ENCODE measurements at regions not wholly inside any gene's neighbourhood (a gene's known extent, or its start where the extent isn't known, plus 50 kb on each side); places are given as distances from the start of the nearest gene placed in this dataset.

DNA sequence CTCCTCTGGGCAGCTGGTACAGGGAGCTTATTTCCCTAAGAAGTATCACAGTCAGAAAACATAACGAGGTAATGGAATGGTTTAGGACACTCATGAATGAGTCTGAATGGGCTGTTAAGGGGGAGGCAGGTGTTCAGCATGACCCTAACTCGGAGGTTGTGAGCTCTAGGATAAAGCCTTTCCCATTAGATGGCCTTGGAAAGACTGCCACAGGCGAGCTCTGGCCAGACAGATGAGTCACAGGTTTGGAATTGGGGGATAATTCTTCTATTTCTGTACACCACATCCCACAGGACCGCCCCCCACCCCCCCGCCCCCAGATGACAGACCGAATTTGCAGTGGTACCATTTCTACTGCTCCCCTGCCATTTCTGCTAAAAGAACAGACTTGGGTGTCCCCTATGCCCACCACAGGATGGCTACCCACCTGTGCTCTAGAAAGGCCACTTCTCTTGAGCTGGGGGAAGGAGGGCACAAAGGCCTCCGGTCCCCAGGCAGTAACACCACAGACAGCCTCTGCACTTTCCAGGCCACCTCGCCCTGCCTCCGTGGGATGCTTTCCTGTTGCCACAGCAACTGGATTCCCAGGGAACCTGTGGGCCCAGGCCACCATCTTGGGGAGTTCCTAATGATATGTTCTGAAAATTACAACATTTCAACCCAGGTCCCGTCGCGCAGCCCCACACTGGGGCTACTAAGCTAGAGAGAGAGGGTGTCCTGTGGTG lies 76.7 kb downstream of the TRIM29 start:
- DNase-seq (ENCODE audit: low spot score), result no peak
- intact Hi-C loops (cut with DNase I), result no loop called here

DNA sequence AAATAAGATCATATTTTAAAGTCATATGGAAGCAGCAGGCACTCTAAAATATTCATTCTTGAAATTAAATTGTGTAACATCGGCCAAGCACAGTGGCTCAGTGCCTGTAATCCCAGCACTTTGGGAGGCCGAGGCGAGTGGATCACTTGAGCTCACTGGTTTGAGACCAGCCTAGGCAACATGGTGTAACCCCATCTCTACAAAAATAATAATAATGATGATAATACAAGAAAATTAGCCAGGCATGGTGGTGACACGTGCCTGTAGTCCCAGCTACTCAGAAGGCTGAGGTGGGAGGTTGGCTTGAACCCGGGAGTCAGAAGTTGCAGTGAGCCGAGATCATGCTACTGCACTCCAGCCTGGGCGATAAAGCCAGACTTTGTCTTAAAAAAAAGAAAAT lies 77.4 kb downstream of the TRIM29 start:
- intact Hi-C loops (cut with DNase I), result no loop called here
- DNase-seq (ENCODE audit: low spot score), result no peak

DNA sequence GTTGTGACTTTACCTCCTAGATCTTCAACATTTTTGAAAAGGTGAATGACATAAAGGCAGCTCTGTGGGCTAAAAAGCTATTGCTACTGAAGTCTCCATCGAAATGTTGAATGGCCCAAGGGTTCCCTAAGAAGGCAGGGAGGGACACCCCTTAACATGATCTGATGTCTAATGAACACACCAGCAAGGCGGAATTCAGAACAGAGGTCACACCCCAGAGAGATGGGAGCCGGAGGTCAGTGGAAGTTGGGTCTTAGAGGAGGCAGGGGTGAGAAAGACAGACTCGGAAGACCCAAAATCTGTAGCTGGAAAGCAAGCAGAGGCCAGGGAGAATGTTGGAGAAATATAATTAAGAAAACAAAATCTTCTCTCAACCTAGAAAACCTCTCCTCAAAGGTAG lies 79.0 kb downstream of the TRIM29 start:
- DNase-seq (ENCODE audit: low spot score), result no peak
- intact Hi-C loops (cut with DNase I), result no loop called here

DNA sequence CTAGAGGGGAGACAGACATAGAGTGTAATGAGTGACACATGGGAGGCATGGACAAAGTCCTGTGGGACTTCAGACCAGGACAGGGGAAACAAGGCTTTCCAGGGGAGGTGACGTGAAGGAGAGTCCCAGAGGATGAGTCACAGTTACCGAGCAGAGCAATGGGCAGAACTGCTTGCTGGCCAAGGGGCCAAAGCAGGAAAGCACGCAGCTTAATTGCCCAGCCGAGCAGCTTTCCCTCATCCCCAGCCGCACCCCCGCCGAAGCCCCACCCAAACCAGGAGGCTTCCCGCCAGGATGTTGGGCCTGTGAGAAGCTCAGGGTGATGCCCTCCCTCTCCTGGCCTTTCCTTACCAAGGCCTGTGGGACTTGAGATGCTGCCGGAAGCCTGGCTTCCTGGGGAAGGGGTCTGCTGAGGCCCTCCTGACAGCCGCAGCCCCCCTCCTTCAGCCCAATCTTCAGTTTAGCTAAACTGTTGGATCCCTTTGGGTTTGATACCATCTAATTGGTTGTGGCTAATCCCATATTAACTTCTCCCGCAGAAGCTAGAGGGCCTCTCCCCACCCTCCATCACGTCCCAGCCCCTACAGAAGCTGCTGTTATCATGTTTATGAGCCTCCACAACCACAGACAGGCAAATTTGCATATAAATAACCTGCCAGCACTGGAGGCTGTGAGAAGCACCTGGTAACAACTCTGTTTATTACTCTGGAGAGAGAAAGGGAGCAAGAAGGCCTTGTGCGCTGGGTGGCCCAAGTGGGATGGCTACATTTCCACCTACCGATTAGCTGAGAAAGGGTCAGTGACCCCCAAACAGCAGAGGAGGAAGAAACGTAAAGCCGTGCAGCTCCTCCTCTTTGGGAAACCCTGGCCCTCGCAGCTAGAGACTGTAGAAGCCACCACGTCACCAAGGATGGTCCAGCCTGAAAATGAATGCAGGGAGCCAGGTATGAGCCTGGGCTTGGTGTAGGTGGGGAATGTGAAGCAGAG lies 80.0 kb downstream of the TRIM29 start:
- intact Hi-C loops (cut with DNase I), result no loop called here
- no peak for DNase-seq (ENCODE audit: low spot score)

DNA sequence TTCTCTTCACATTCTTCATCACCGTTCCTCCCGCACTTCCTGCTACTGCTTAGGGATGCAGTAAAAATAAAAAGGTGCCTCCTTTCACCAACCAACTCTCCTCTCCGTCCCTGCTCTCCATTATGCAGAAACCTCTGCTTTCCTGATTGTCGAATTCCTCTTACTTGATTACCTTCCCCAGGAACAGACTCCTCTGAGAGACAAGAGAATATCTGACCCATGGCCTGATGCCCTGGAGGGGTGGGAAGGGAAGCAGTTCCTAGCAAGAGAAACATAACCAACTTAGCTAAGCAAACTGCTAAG lies 80.9 kb downstream of the TRIM29 start:
- DNase-seq (ENCODE audit: low spot score), result no peak
- intact Hi-C loops (cut with DNase I), result no loop called here

DNA sequence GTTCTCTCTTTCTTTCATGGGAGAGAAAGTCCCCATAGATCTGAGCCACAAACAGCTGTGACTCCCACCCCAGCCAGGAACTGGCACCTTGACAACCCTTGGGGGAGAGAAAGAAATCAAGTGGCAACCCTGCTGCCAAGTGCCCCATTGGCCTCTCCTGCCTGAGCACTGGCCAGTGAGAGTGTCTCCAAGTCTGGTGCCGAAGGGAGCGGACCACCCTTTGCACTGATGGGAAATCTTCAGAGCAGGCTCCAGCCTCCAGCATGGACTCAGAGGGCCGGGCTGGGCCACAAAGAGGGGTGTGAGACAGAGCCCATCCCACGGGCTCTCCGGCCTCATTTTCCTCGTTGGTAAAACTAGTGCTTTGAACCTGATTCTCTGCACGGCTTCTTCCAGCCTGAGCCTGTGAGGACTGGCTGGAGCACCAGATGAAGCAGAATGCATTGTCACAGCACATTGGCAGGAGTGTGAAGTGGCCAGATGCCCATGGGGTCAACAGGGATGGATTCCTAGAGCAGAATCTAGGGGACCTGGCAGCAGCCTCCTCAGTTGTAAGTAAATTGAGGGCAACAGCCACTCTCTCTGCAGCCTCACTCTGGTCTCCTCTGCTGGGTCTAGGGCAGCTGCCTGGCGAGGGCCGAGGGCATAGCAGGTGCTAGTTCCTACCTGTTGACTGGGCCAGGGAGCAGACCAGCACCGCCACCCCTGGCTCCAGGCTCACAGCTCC lies 81.4 kb downstream of the TRIM29 start:
- no peak for DNase-seq (ENCODE audit: low spot score)
- intact Hi-C loops (cut with DNase I), result no loop called here

DNA sequence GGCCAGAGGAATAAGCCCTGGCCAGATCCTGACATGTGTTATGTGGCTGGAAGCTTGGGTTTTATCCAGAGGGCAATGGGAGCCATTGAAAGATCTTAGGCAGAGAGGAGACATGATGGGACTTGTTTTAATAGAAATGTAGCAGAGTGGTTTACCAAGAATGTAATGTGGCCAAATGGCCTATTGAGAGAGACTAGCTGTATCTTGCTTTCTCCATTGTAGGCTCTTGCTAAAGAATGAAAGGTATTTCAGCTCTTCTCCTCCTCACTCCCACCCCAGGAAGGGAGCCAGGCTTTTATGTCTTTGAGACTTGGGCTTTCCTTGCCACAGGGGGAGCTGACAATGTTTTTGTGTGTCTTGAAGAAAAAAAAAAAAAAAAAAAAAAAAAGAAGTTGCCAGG lies 82.3 kb downstream of the TRIM29 start:
- intact Hi-C loops (cut with DNase I), result no loop called here
- no peak for DNase-seq (ENCODE audit: low spot score)

DNA sequence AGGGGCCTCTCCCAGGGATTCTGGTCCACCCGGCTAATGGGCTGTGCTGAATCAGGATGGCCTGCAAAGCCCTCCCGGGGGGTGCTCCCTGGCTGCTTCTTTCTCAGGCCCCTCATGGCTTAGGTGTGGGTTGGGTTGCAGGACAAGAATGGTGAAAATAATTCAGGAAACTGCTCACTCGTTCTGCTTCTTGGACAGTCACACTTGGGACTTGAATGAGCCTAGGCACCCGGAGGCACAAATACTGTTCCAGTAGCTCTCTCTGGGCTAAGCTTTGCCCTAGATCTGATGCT lies 83.2 kb downstream of the TRIM29 start:
- DNase-seq (ENCODE audit: low spot score), result no peak
- intact Hi-C loops (cut with DNase I), result no loop called here

DNA sequence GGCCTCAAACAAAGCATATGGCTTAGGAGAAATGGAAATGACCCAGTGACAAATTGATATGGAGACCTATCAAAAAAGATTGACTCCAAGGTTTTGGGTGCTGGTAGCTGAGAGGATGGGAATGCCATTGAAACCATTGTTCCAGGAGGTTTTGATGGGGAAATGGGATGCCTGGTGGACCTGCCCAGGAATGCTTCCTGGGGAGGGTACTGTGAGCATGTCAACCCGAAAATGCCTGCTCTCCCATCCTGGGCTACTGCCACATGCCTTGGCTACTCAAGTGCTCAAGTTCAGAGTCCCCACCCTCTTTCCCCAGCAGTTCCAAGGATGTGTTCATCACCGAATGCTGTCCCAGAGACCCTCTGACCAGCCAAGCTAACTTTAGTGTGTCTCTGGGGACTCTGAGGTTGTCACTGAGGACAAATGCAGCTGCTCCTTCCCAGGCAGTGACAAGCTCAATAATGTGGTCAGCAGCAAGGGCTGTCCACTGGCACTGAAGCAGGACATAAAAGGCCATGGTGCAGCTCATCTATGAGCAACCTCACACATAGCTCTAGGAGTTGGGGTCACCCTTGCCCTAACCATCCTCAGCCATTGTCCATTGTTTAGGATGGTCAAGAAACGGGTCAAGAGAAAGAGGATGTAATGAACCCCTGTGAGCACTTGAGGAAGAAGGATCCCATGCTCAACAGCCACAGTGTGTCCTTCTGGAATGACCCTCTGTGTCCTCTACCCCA lies 83.7 kb downstream of the TRIM29 start:
- intact Hi-C loops (cut with DNase I), result no loop called here
- no peak for DNase-seq (ENCODE audit: low spot score)

DNA sequence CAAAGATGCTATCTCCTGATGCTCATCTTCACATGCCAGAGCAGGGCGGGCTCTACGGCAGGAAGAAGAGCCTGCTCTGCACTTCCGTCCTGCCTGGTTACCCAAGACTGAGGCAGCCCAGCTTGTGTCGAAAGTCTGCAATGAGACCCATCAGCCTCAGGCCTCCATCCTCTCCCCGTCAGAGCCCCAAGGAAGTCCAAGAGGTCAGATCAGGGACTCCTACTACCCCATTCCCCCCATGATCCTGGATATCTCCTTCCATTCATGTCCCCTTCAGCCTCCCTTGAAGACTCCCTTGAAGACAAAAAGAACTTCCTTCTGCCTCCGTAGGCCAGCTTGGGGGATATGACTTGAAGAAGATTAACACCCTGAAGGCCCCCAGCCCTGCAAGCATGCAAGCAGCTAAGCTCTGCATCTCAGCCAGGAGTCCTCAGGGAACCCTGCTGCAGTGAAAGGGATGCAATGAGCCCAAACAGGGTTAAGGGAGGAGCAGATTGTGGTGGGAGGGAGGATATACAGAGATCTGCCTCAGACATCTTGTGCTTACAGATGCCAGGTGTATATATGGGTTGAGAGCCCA lies 85.6 kb downstream of the TRIM29 start:
- DNase-seq (ENCODE audit: low spot score), result no peak
- intact Hi-C loops (cut with DNase I), result no loop called here

DNA sequence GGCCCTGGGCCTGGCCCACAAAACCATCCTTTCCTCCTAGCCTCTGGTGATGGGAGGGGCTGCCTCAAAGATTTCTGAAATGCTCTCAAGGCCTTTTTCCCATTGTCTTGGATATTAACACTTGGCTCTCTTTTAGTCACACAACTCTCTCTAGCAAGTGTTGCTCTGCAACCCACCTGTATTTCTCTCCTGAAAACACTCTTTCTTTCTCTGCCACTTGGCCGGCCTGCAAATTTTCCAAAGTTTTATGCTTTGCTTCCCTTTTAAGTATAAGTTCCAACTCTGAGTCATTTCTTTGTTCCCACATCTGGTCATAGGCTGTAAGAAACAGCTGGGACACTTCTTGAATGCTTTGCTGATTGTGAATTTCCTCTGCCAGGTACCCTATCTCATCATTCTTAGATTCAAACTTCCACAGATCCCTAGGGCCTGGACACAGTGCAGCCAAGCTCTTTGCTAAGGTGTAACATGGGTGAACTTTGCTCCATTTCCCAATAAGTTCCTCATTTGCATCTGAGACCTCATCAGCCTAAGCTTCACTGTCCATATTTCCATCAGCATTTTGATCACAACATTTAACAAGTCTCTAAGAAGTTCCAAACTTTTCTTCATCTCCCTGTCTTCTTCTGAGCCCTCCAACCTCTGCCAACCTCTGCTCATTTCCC lies 93.8 kb downstream of the TRIM29 start:
- intact Hi-C loops (cut with DNase I), result no loop called here

DNA sequence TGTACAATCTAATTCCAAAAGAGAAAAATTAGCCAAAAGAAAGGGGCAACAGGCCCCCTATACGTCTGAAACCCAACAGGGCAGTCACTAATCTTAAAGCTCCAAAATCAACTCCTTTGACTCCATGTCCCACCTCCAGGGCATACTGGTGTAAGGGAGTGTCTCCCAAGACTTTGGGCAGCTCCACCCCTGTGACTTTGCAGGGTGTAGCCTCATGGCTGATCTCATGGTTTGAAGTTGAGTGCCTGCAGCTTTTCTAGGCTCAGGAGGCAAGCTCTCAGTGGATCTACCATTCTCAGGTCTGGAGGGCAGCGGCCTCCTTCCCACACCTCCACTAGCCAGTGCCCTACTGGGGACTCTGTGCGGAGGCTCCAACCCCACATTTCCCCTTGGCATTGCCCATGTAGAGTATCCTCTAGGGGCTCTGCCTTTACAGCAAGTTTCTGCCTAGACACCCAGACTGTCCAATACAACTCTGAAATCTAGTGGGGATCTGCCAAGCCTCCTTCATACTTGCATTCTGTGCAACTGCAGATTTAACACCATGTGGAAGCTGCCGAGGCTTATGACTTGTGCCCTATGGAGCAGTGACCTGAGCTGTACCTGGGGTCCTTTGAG lies 94.5 kb downstream of the TRIM29 start:
- intact Hi-C loops (cut with DNase I), result no loop called here
- DNase-seq (ENCODE audit: low spot score), result peak; percentile 29

More for the DNA sequence above, 93.8 kb downstream of the TRIM29 start:
- peak; percentile 15 for DNase-seq (ENCODE audit: low spot score)

DNA sequence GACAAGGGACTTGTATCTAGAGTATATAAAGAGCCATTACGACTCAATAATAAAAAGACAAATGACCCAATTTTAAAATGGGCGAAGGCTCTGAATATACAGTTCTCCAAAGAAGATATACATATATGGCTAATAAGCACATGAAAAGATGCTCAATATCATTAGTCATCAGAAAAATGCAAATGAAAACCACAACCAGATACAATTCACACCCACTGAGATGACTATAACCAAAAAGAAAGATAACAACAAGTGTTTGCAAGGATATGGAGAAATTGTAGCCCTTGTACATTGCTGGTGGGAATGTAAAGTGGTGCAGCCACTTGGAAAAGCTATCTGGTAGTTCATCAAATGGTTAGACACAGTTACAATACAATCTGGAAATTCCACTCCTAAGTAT lies 96.3 kb downstream of the TRIM29 start:
- no peak for DNase-seq (ENCODE audit: low spot score)
- intact Hi-C loops (cut with DNase I), result no loop called here

DNA sequence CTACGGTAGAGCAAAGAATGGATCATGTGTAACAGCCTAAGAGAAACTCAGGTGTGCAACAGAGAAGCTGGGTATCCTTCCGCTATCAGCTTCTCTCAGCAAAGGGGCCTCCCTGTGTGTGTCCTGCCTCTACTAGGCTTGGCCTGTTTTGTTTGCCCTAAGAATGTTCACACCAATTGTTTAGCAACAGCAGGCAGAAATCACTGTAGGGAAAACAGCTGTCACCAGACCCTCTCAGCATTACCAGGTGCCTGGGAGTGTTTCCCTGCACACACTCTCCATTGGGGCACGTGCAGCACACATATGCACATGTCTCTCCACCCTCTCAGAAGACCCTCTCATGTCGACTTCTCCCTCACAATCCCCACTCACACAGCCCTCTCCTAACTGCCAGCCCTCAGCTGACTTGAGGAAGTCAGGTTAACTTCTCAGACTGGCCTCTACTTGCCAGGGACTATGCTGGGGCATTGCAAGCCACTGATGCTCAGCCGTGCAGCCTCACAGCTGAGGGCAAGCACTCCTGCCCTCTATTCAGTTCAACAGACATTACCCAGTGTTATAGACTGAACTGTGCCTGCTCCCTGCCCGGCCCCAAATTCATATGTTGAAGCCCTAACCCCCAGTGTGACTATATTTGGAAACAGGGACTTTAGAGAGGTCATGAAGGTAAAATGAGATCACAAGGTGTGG lies 97.6 kb downstream of the TRIM29 start:
- intact Hi-C loops (cut with DNase I), result no loop called here
- peak; percentile 36 for DNase-seq (ENCODE audit: low spot score)

DNA sequence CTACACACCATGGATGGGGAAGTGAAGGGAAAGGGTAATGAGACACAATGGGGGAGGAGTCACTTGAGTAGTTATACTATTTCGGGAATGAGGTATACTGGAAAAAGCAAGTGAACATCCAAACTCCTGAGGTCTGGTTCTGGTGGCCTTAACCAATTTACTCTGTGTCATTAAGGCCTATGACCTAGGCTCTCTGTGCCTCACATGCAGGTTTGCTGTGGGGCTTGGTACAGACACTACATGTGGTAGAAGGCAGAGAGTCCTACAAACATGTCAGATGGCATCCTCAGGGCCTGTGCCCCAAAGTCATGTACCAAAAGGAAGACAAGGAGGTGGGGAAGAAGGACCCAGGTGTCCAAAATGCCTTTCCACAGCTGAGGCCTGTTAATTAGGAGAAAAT lies 98.9 kb downstream of the TRIM29 start:
- intact Hi-C loops (cut with DNase I), result no loop called here
- peak; percentile 4 for DNase-seq (ENCODE audit: low spot score)

DNA sequence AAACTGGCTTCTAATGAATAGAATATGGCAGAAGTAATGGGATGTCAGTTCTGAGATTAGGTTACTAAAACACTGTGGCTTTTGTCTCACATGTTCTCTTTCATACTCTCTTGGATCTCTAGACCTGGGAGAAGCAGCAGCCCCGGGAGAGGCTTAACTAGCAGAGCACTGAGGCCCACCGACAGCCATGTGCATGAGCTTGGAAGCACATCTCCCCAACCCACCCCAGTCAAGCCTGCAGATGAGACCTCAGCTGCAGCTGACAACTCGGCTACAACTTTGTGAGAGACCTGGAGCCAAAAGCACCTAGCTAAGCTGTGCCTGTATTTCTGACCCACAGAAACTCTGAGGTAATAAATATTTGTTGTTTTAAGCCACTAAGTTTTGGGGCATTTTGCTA lies 100.8 kb downstream of the TRIM29 start:
- intact Hi-C loops (cut with DNase I), result no loop called here
- DNase-seq (ENCODE audit: low spot score), result peak; percentile 29

DNA sequence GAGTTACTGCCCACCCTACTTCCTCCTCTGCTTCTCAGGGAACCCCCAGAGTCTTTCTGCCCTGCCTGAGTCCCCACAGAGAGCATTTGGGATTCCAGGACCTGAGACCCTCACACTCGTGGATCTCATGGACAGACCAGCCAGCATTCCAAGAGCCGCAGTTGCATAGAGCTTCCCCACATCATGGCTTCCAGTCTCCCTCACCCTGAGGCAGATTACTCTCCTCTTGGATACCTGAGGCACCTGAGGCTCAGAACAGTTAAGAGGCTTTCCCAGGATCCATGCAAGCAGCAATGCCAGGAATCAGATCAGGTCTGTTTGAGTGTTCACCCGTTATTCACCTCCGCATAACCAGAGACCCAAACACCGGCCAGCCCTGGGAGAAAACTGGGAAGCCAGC lies 102.2 kb downstream of the TRIM29 start:
- intact Hi-C loops (cut with DNase I), result no loop called here
- DNase-seq (ENCODE audit: low spot score), result peak; percentile 59
